22Rv1 (cell line): ENCODE measurements at regions not wholly inside any gene's neighbourhood (a gene's known extent, or its start where the extent isn't known, plus 50 kb on each side); places are given as distances from the start of the nearest gene placed in this dataset.

Source experiments
- H3K27ac ChIP-seq: fragments of 450-650 bp; 2 replicates; pipeline ENCODE4 v1.5.1; 2017
- ZFX ChIP-seq: fragments of 450-650 bp; IDR thresholded peaks from 2 replicates; pipeline ENCODE4 v1.6.1; 2017; ENCODE audit warnings: antibody characterized with exemption, borderline replicate concordance
- TF ChIP-seq, protein P1 (sequence below): fragments of 450-650 bp; IDR thresholded peaks from 2 replicates; pipeline ENCODE4 v1.5.1; 2017; ENCODE audit warnings: mild to moderate bottlenecking

DNA sequence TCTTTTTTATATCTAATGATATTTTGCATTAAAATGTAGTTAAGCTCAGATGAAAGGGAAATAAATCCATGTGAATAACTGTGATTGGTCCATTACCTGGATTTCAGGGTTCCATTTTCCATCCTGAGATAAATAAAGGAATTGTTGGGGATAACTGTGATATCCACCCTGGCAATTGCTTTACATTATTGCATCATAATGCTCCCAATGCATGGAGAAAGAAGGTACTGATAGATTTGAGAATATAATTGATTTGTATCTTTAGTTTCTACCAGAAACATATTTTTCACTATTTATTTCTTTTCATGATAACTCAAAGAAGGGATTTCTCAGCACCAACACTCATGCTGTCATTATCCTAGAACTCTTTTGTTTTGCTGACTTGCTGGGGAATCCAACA lies 102.0 kb upstream of the KCNQ5 start:
- no peak overlapping the region for H3K27ac ChIP-seq
- no peak for TF ChIP-seq ZFX
- TF ChIP-seq, protein P1, sequence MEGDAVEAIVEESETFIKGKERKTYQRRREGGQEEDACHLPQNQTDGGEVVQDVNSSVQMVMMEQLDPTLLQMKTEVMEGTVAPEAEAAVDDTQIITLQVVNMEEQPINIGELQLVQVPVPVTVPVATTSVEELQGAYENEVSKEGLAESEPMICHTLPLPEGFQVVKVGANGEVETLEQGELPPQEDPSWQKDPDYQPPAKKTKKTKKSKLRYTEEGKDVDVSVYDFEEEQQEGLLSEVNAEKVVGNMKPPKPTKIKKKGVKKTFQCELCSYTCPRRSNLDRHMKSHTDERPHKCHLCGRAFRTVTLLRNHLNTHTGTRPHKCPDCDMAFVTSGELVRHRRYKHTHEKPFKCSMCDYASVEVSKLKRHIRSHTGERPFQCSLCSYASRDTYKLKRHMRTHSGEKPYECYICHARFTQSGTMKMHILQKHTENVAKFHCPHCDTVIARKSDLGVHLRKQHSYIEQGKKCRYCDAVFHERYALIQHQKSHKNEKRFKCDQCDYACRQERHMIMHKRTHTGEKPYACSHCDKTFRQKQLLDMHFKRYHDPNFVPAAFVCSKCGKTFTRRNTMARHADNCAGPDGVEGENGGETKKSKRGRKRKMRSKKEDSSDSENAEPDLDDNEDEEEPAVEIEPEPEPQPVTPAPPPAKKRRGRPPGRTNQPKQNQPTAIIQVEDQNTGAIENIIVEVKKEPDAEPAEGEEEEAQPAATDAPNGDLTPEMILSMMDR: no peak

DNA sequence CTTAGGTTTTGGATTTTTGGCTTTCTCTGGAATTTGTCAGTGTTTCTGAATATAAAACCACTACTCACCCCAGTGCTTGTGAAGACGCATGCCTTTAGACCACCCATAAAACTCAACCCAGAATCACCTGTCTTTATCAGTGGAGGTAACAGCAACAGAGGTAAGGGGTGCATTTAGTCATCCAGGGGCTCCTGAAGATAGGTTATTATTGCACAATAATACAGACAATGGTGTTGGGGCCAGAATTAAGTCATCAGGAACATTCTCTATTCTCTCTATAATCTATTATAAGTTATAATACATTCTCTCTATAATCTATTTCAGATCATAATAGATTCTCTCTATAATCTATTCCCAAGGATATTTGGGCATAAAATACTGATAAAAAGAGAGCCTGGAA lies 100.2 kb upstream of the KCNQ5 start:
- no peak for TF ChIP-seq ZFX
- TF ChIP-seq, protein P1: no peak
- H3K27ac ChIP-seq: no peak overlapping the region

DNA sequence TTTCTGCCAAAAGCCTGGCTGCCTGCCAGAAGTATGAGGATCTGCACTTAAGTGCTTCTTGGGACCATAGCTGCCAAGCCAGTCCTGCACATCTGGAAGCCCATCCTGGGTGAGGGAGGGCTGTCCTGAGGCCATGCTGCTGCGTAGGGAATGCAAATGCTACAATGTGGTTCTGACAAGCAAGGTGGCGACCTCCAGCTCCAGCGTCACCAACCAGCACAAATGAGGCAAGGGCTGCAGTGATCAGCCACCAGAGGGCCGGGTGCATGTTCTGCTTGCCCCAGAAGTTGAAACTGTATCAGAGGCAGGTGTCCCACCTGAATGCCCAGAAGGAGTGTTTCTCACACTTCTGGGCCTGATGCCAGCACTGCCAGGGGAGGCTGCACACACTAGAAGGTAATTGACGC lies 99.1 kb upstream of the KCNQ5 start:
- no peak for TF ChIP-seq ZFX
- TF ChIP-seq, protein P1: peak; percentile 34
- H3K27ac ChIP-seq: no peak overlapping the region

DNA sequence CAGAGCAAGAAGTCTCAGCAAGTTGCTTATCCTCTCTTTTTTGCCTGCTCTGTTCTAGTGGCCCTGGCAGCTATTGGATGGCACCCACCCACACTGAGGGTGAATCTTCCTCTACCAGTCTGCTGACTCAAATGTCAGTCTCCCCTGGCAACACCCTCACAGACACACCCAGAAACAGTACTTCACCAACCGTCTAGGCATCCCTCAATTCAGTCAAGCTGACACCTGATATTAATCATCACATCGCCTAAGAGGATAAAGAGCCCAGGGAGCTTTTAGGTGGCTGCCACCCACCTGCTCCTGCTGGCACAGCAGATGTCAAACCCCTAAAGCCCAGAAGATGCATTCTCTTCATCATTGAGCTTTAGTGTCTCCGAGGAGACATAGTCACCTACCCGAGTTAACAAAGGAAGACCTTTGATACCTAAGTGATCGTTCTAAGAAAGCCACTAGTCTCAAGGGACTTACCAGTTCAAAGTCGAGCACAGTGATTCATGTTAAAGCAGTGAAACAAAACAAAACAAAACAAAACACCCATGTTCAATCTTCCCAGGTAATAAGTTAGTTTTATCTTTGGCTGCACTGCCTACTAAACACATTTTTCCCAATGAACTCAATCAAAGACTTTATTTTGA lies 97.7 kb upstream of the KCNQ5 start:
- no peak overlapping the region for H3K27ac ChIP-seq
- TF ChIP-seq, protein P1: no peak
- TF ChIP-seq ZFX: no peak

DNA sequence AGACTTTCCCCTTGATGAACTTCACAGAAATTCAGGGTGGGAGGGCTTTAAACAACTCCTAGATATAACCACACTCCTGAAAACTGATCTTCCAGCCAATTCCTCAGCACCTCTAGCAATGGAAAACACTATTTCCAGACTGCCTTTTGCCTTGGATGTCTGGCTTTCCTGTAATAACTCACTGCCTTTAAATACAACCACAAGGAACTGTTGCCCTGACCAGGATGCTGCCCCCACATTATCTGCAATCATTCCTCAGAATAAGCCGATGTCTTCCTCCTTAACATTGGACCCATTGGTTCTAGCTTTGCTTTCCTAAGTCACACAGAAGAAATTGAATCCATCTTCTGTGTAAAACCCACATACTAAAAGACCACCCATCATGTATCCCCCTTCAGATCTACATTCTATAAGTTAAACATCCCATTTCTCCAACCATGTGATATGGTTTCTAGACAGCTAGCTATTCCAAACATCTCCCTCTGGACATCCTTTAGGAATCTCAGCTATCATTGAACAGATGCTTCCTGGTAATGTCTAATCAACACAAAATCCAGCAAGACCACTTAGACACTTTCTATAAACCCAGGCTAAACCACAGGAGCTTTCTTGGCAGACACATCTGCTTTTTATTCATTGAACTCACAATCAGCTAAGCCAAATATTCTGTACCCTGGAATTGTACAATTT lies 95.9 kb upstream of the KCNQ5 start:
- H3K27ac ChIP-seq: no peak overlapping the region
- TF ChIP-seq, protein P1: no peak
- TF ChIP-seq ZFX: no peak

DNA sequence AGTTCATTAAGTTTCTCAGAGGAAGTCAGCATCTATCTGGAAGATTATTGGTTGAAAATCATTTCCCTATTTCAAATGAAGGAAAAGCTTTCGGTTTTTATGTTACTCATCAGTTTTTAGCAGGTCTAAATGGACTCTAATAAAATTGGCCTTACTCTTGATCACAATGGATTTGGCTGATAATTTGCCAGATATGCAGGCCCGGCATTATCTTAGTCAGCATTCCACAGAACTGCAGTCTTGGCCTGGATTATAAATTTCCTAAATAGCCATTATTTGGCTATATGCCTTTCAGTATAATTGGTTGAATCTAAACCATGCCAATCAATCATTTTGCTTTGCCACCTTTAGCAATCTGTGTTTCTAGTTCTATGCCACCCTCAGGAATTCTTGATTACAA lies 91.7 kb upstream of the KCNQ5 start:
- TF ChIP-seq ZFX: no peak
- TF ChIP-seq, protein P1: no peak
- no peak overlapping the region for H3K27ac ChIP-seq

DNA sequence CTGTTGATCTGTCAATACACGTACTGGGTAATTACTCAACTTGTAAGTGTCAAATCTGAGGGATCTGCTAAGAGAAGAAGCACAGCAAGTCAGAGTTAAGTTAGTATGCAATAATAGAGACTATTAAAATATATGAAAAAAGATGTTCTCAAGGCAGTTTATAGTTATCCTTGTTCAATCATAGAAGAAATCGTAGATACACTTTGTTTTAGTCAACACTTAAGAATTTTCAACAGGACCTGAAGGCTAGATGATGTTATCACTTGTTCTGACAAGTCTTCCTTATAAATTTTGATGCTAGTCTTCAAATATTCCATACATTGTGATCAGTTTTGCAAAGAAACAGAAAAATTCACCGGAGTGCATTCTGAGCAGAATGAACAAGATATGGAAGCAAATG lies 91.1 kb upstream of the KCNQ5 start:
- TF ChIP-seq, protein P1: no peak
- TF ChIP-seq ZFX: no peak
- no peak overlapping the region for H3K27ac ChIP-seq
